SJSA1 (cell line): ENCODE measurements at regions not wholly inside any gene's neighbourhood (a gene's known extent, or its start where the extent isn't known, plus 50 kb on each side); places are given as distances from the start of the nearest gene placed in this dataset.
"Not testable (repeated sequence)": the region's sequence is repeated elsewhere in the genome, so short reads cannot be mapped to it uniquely, and the experiment has no call there.

Source experiments
- DNase-seq, 2 experiments: peaks; one replicate each; pipeline ENCODE4 v3.0.0-alpha.2; 2015 to 2020; ENCODE audit warnings: low spot score in 2 of 2, low read depth in 1 of 2
- H3K27ac ChIP-seq: fragments of 250-450 bp; sonication (Bioruptor Pico); 2 replicates; pipeline ENCODE4 v1.5.1; 2020; ENCODE audit warnings: mild to moderate bottlenecking, moderate library complexity
- H3K27me3 ChIP-seq: fragments of 250-450 bp; sonication (Bioruptor Pico); replicated peaks from 2 replicates; pipeline ENCODE4 v1.5.1; 2020; ENCODE audit warnings: mild to moderate bottlenecking, moderate library complexity
- H3K36me3 ChIP-seq: fragments of 250-450 bp; sonication (Bioruptor Pico); 2 replicates; pipeline ENCODE4 v1.5.1; 2020; ENCODE audit warnings: mild to moderate bottlenecking
- H3K4me1 ChIP-seq: fragments of 250-450 bp; sonication (Bioruptor Pico); replicated peaks from 2 replicates; pipeline ENCODE4 v1.6.1; 2021; ENCODE audit warnings: mild to moderate bottlenecking
- H3K4me3 ChIP-seq: fragments of 250-450 bp; sonication (Bioruptor Pico); 2 replicates; pipeline ENCODE4 v1.5.1; 2020; ENCODE audit warnings: mild to moderate bottlenecking
- H3K9me3 ChIP-seq: fragments of 250-450 bp; sonication (Bioruptor Pico); replicated peaks from 2 replicates; pipeline ENCODE4 v1.5.1; 2020; ENCODE audit warnings: mild to moderate bottlenecking

DNA sequence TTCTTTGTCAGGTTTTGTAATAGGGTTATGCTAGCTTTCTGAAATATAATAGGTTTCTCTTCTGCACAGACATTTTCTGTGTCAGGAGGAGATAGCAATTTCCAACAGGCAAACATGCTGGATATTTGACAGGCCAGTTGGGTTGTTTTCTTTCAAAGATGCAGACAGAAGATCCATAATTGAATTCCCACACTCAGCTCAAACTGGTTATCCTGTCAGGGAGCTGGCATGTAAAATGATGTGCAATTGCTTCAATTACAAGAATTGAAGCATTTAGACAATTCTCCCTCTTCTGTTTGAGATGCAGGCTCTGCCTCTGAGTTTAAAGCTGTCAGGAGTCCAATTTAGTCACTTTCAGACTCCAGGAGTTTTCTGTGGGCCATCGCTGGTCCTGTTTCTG lies 146.2 kb upstream of the ZKSCAN2 start:
- no peak overlapping the region for H3K4me3 ChIP-seq
- H3K27ac ChIP-seq: no peak overlapping the region
- H3K4me1 ChIP-seq: no peaks in the 10 kb centered on the region
- H3K9me3 ChIP-seq: no peaks in the 10 kb centered on the region
- no peaks in the 10 kb centered on the region; the same call in none of the 2 replicates for H3K27me3 ChIP-seq
- no peak for DNase-seq
- no peaks in the 10 kb centered on the region for H3K36me3 ChIP-seq

DNA sequence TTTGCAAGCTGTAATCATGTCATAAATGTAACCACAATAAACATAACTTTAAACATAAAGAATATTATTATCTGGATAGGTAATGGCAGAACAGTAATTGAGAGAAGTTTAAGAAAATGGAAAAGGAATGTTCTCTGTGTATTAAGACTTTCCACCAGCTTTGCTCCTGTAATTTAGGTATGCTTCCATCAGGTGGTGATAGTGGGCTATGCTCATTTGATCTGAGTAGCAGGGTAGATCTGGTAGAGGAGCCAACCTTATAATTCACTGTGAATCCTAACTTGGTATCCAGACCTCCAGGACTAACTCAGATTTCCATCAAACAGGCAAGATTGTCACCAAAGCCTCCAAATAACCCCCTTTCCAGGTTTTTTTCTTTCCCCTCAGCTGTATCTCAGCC lies 137.9 kb upstream of the ZKSCAN2 start:
- no peak for DNase-seq
- no peak overlapping the region for H3K4me3 ChIP-seq

DNA sequence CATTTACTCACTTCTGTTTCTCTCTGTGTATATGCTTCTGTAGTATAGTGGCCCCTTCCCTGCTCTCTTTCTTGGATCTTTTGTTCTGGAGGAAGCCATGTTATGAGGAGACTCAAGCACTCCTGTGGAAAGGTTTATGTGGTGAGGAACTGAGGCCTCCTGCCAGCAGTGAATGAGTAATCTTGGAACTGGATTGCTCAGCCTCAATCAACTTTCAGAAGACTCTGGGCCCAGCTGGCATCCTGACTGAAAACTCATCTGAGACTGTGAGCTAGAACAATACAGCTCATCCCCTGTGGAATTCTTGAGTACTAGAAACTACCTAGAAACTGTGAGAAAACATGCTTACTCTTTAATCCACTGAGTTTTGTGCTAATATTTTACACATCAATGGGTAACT lies 133.1 kb upstream of the ZKSCAN2 start:
- DNase-seq: no peak
- Histone ChIP-seq H3K4me1 (no peaks in the 10 kb centered on the region), H3K36me3 (no peaks in the 10 kb centered on the region), H3K4me3 (no peak overlapping the region), H3K27me3 (no peaks in the 10 kb centered on the region), H3K27ac (no peak overlapping the region), H3K9me3 (no peaks in the 10 kb centered on the region)

More for the DNA sequence above, 137.9 kb upstream of the ZKSCAN2 start:
- no peaks in the 10 kb centered on the region for H3K9me3 ChIP-seq
- H3K36me3 ChIP-seq: no peaks in the 10 kb centered on the region
- H3K27me3 ChIP-seq: no peaks in the 10 kb centered on the region
- H3K27ac ChIP-seq: no peak overlapping the region
- H3K4me1 ChIP-seq: no peaks in the 10 kb centered on the region

DNA sequence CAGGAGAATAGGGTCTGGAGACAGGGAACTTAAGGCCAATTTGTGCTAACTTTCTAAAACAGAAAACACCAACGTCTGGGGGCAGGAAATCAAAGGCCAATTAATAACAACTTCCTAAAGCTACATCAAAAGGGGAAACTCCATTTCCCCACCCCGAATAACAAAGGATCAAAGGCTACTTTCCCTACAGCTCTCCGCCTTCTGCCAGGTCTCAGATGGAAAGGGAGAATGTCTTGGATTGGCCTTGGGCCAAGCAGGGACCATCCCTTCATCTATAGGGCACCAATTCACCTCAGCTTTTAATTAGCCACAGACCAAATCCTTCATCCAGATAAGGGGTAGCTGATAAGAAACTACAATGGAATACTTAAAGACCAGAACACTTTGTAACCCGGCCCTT lies 116.9 kb upstream of the ZKSCAN2 start:
- Histone ChIP-seq H3K36me3 (no peaks in the 10 kb centered on the region), H3K4me1 (no peaks in the 10 kb centered on the region), H3K27me3 (0 out of 2 replicates have a peak, but pooled peaks cover 3% of the 10 kb centered on the region), H3K9me3 (no peaks in the 10 kb centered on the region), H3K4me3 (no peak overlapping the region), H3K27ac (no peak overlapping the region)
- no peak for DNase-seq

DNA sequence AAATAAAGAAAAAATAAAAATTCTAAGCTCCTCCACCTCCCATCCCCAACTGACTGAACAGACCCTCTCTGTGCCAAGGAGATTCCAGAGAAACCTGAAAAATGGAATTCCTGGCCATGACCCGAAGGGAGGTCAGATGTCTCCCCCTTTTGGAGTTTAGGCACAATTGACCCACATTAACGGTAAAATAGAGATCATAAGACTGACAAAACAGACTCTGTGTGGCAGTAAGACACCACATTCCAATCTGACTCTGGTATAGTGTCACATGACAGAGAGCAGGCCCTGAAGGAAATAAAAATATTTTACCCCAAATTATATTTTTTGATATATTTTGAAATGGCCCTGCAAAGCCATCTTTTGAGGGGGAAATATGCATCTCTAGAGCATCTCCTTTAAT lies 115.1 kb upstream of the ZKSCAN2 start:
- Histone ChIP-seq H3K36me3 (no peaks in the 10 kb centered on the region), H3K9me3 (no peaks in the 10 kb centered on the region), H3K27ac (no peak overlapping the region), H3K27me3 (0 out of 2 replicates have a peak, but pooled peaks cover 3% of the 10 kb centered on the region), H3K4me3 (no peak overlapping the region), H3K4me1 (no peaks in the 10 kb centered on the region)
- no peak for DNase-seq

DNA sequence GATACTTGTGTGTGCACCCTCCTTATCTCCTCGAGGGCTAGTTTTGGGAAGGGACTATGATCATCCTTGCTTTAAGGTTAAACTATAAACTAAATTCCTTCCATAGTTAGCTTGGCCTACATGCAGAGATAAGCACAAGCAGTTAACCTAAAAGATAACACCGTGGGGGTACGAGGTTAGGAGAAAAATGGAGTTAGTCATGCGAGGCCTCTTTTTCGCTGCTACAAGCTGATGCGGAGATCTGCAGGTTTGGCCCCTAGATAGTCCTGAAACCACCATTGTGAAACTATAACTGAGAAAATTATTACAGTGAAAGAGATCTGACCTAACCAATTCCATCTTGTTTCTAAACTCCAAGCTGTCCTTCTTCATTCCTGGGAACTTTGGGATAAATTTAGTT lies 113.7 kb upstream of the ZKSCAN2 start:
- Histone ChIP-seq H3K27me3 (0 out of 2 replicates have a peak, but pooled peaks cover 3% of the 10 kb centered on the region), H3K4me1 (no peaks in the 10 kb centered on the region), H3K4me3 (no peak overlapping the region), H3K36me3 (no peaks in the 10 kb centered on the region), H3K9me3 (no peaks in the 10 kb centered on the region), H3K27ac (no peak overlapping the region)
- no peak for DNase-seq

DNA sequence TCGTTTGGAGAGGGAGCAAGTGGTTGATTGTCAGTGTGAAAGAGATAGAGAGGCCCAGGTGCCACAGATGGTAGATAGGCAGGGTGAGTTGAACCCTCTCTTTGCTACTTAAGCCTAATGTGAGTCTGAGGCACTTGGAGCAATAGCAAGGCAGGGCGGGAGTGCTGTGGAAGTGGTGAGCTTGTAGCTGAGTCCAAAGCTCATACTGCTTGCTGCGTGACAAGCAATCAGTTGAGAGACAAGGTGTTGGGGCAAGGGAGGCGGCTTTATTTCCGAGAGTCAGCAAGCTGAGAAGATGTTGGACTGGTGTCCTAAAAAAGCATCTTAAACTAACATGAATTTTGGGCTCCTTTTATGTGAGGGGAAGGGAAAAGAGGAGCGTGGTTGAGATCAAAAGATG lies 112.9 kb upstream of the ZKSCAN2 start:
- Histone ChIP-seq H3K4me3 (no peak overlapping the region), H3K4me1 (no peaks in the 10 kb centered on the region), H3K27ac (no peak overlapping the region), H3K27me3 (0 out of 2 replicates have a peak, but pooled peaks cover 3% of the 10 kb centered on the region), H3K9me3 (no peaks in the 10 kb centered on the region), H3K36me3 (no peaks in the 10 kb centered on the region)
- no peak for DNase-seq

DNA sequence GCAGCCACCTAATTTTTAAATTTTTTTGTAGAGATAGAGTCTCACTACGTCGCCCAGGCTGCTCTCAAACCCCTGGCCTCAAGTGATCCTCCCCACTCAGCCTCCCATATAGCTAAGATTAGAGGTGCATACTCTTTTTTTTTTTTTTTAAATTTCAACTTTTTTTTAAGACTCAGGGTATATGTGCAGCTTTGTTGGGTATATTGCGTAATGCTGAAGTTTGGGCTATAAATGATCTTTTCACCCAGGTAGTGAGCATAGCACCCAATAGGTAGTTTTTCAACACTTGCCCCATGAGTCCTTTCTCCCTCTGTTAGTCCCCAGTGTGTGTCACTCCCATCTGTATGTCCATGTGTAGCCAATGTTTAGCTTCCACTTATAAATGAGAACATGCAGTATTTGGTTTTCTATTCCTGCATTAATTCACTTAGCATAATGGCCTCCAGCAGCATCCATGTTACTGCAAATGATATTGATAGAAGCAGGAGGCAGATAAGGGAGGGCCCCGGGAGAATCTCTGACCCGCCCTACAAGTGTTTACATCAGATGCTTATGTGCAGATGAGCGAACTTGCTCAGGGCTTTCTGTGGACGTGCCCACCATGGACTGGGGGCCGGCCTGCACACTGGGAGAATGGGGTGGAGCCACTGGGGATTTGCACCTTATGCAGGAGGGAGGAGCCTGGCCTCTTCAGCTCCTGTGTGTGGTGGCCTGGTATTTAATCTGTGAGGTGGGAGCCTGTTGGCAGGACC lies 110.3 kb upstream of the ZKSCAN2 start:
- DNase-seq: no peak
- no peaks in the 10 kb centered on the region for H3K9me3 ChIP-seq
- no peaks in the 10 kb centered on the region for H3K36me3 ChIP-seq
- H3K4me1 ChIP-seq: no peaks in the 10 kb centered on the region
- peaks cover 4% of the 10 kb centered on the region; the same call in 1 of the 2 replicates for H3K27me3 ChIP-seq
- no peak overlapping the region for H3K4me3 ChIP-seq
- H3K27ac ChIP-seq: no peak overlapping the region

DNA sequence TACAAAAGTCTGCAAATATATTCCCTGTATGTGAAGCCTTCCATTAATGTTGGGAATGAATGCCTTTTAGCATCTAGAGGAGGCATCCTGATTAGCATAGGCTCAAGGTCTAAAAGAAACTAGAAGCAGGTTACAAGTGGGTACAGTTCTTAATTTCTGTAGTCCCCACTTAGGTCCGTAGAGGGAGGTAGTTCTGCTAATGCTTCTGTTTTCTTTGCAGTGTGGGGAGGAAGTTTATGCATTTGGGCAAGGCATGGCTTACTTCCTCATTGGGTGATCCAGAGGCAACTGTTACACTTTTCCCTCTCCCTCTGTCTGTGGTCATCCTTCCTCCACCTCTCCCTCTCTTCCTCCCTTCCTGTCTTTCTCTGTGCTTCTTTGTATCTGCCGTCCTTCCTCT lies 108.4 kb upstream of the ZKSCAN2 start:
- no peaks in the 10 kb centered on the region for H3K9me3 ChIP-seq
- H3K27me3 ChIP-seq: peaks cover 4% of the 10 kb centered on the region; the same call in 1 of the 2 replicates
- H3K36me3 ChIP-seq: no peaks in the 10 kb centered on the region
- H3K4me1 ChIP-seq: no peaks in the 10 kb centered on the region
- no peak overlapping the region for H3K27ac ChIP-seq
- H3K4me3 ChIP-seq: no peak overlapping the region
- no peak for DNase-seq

DNA sequence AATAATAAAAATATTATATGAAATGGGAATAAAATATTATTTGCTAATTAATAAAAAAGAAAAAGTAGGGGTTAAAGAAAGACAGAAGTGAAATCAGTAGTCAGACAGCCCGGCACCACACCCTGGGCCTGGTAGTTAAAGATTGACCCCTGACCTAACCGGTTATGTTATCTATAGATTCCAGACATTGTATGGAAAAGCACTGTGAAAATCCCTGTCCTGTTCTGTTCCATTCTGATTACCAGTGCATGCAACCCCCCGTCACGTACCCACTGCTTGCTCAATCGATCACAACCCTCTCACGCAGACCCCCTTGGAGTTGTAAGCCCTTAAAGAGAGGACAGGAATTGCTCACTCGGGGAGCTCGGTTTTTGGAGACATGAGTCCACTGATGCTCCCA lies 101.9 kb upstream of the ZKSCAN2 start:
- H3K4me3 ChIP-seq, DNase-seq, H3K27me3 ChIP-seq, H3K36me3 ChIP-seq, H3K9me3 ChIP-seq, H3K27ac ChIP-seq, H3K4me1 ChIP-seq: not testable (repeated sequence)

DNA sequence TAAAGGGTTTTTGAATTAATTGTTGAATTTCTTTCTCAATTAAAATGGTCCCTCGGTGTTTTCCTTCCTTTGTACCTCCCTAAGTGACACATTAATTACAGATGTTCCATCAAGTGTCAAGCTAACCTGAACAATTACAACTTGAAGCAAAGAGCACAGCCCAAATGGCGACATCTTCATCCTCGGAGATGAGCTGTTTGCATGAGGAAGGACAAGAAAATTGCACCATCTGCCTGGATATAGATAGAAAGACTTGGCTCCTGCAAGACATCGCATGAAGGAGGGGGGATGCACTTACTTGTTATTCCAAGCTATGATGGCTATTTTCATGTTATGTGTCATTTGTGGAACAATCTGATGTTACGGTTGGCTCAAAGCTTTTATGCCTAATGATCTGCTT lies 86.4 kb upstream of the ZKSCAN2 start:
- no peak for DNase-seq
- no peaks in the 10 kb centered on the region for H3K27me3 ChIP-seq
- no peak overlapping the region for H3K4me3 ChIP-seq
- no peaks in the 10 kb centered on the region for H3K9me3 ChIP-seq
- no peak overlapping the region for H3K27ac ChIP-seq
- no peaks in the 10 kb centered on the region for H3K4me1 ChIP-seq
- H3K36me3 ChIP-seq: no peaks in the 10 kb centered on the region

DNA sequence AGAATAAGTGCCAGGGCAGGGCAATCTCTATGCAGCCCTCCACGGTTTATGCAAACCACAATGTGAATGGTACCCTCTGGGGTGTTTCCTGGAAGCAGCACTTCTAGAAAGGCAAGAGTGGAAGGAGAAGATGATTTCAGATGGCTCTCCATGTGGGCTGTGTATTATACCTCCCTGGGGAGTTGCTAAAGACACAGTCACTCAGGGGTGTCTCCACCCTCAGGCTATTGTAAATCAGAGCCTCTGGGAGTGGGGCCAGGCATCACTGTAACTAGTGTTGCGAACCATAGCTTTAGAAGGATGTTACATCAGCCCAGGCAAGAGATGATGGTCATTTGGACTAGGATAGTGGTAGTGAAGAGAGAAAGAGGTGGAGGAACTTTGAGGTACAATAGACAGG lies 83.3 kb upstream of the ZKSCAN2 start:
- Histone ChIP-seq H3K9me3 (no peaks in the 10 kb centered on the region), H3K4me3 (no peak overlapping the region), H3K36me3 (no peaks in the 10 kb centered on the region)

DNA sequence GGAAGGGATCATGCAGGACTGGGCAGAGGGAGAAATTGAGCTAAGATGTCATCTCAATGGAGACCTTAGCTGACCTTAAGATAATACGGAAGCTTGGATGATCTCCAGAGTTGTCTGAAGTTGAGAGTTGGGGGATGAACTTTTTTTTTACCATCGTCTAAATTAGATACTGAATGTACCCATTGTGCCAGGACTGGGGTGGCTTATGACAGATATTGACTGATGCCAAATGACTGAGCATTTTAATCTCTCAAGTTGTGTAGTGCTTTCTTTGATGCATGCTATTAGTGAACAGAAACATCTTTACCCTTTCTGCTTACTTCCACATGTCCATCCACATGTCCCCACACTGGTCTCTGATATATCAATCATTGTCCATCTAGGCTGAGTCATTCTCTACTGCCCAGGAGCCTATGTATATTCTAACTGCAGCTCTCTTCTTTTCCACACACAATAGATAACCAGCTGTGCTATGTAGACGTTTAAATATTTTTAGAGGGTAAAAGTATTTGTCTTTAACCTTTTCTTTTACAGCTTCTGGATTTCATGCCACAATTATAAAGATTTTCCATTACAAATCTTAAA lies 60.2 kb upstream of the ZKSCAN2 start:
- H3K27ac ChIP-seq: no peak overlapping the region
- no peak for DNase-seq

More for the DNA sequence above, 83.3 kb upstream of the ZKSCAN2 start:
- no peaks in the 10 kb centered on the region for H3K4me1 ChIP-seq
- H3K27ac ChIP-seq: no peak overlapping the region
- H3K27me3 ChIP-seq: no peaks in the 10 kb centered on the region
- no peak for DNase-seq

DNA sequence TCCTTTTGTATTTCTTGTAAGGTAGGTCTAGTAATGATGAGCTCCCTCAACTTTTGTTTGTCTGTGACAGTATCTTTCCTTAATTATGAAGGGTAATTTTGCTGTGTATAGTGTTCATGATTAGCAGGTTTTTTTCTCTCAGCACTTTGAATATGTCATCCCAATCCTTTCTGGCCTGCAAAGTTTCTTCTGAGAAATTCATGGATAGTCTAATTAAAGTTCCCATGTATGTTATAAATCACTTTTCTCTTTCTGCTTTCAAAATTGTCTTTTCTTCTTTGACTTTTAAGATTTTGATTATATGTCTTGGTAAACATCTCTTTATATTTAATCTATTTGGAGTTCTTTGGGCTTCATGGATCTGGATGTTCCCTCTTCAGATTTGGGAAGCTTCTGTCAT lies 54.3 kb upstream of the ZKSCAN2 start:
- Histone ChIP-seq H3K27ac (no peak overlapping the region), H3K4me3 (no peak overlapping the region), H3K36me3 (no peaks in the 10 kb centered on the region), H3K27me3 (no peaks in the 10 kb centered on the region), H3K4me1 (no peaks in the 10 kb centered on the region), H3K9me3 (no peaks in the 10 kb centered on the region)
- no peak for DNase-seq

More for the DNA sequence above, 60.2 kb upstream of the ZKSCAN2 start:
- Histone ChIP-seq H3K4me3 (no peak overlapping the region), H3K27me3 (no peaks in the 10 kb centered on the region), H3K36me3 (no peaks in the 10 kb centered on the region), H3K9me3 (no peaks in the 10 kb centered on the region), H3K4me1 (no peaks in the 10 kb centered on the region)
